ENCODE measurements at regions not wholly inside any gene's neighbourhood (a gene's known extent, or its start where the extent isn't known, plus 50 kb on each side); places are given as distances from the start of the nearest gene placed in this dataset.

DNA sequence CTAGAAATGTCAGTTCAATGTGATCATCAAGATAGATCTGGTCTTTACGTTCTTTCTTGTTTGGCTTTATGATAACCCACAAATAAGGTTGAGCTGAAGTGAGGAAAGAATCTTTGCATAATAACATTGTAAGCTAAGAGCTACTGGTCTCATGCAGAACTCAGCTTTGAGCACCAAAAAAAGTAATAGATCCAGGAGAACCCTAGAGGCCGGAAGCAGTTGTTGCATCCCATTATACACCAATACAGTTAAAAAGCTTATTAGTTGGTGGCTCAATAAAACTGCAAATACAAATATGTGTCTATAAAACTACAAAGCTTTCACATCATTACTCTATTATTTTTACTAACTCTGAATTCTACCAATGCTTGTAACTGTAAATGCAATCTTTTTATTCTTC lies 85.5 kb upstream of the NUDT12 start:
- TF ChIP-seq, protein P1, sequence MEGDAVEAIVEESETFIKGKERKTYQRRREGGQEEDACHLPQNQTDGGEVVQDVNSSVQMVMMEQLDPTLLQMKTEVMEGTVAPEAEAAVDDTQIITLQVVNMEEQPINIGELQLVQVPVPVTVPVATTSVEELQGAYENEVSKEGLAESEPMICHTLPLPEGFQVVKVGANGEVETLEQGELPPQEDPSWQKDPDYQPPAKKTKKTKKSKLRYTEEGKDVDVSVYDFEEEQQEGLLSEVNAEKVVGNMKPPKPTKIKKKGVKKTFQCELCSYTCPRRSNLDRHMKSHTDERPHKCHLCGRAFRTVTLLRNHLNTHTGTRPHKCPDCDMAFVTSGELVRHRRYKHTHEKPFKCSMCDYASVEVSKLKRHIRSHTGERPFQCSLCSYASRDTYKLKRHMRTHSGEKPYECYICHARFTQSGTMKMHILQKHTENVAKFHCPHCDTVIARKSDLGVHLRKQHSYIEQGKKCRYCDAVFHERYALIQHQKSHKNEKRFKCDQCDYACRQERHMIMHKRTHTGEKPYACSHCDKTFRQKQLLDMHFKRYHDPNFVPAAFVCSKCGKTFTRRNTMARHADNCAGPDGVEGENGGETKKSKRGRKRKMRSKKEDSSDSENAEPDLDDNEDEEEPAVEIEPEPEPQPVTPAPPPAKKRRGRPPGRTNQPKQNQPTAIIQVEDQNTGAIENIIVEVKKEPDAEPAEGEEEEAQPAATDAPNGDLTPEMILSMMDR (conservative IDR thresholded peaks at IDR 0.05; ENCODE audit: low read depth, low read length) = no peak
- TF ChIP-seq RCOR1 (IDR thresholded peaks at IDR 0.05; ENCODE audit: insufficient replicate concordance, low read length) = no peak
- no peak for TF ChIP-seq MXI1 (IDR thresholded peaks at IDR 0.05; ENCODE audit: borderline replicate concordance, low read depth, low read length)
- TF ChIP-seq CEBPB (IDR thresholded peaks at IDR 0.05; ENCODE audit: low read depth, low read length) = no peak
- TF ChIP-seq POLR2A (IDR thresholded peaks at IDR 0.05; ENCODE audit: low read depth, low read length) = no peak

Data from IMR-90 (cell line).